GM23338 (cell line): ENCODE measurements at regions not wholly inside any gene's neighbourhood (a gene's known extent, or its start where the extent isn't known, plus 50 kb on each side); places are given as distances from the start of the nearest gene placed in this dataset.
"Not testable (repeated sequence)": the region's sequence is repeated elsewhere in the genome, so short reads cannot be mapped to it uniquely, and the experiment has no call there.

Experiments used
- ATAC-seq: fragments of 200-7000 bp; cut with Tn5 transposase; 3 replicates; pipeline ENCODE4 v1.9.1; 2020
- DNase-seq: peaks from one replicate; pipeline ENCODE4 v3.0.0-alpha.2; 2015; ENCODE audit warnings: low spot score
- H2AFZ ChIP-seq: fragments of 200-600 bp; sonication (generic); 2 replicates; pipeline ENCODE4 v1.8.0; 2016; ENCODE audit warnings: antibody characterized with exemption, mild to moderate bottlenecking, moderate library complexity
- H3F3A ChIP-seq: fragments of 200-600 bp; sonication (generic); replicated peaks from 2 replicates; pipeline ENCODE4 v1.8.0; 2017; ENCODE audit warnings: antibody characterized with exemption, mixed run types, low read depth
- H3K27ac ChIP-seq: fragments of 200-600 bp; sonication (generic); 2 replicates; pipeline ENCODE4 v1.6.1; 2016; ENCODE audit warnings: low read depth
- H3K27me3 ChIP-seq: fragments of 200-600 bp; sonication (generic); 2 replicates; pipeline ENCODE4 v1.8.0; 2016; ENCODE audit warnings: mild to moderate bottlenecking, mixed run types, moderate library complexity; ENCODE audit not compliant: insufficient read depth
- H3K36me3 ChIP-seq: fragments of 200-600 bp; sonication (generic); 2 replicates; pipeline ENCODE4 v1.8.0; 2016; ENCODE audit warnings: mild to moderate bottlenecking; ENCODE audit not compliant: insufficient read depth
- H3K4me1 ChIP-seq: fragments of 200-600 bp; sonication (generic); 2 replicates; pipeline ENCODE4 v1.8.0; 2016; ENCODE audit warnings: mild to moderate bottlenecking, moderate library complexity; ENCODE audit not compliant: insufficient read depth
- H3K4me2 ChIP-seq: fragments of 200-600 bp; sonication (generic); 2 replicates; pipeline ENCODE4 v1.7.1; 2017; ENCODE audit warnings: mixed run types
- H3K4me3 ChIP-seq: fragments of 200-600 bp; sonication (generic); 2 replicates; pipeline ENCODE4 v1.6.1; 2016; ENCODE audit warnings: mixed run types
- H3K79me2 ChIP-seq: fragments of 200-600 bp; sonication (generic); replicated peaks from 2 replicates; pipeline ENCODE4 v1.8.0; 2017; ENCODE audit warnings: mild to moderate bottlenecking; ENCODE audit not compliant: insufficient read depth
- H3K9me2 ChIP-seq: fragments of 200-600 bp; sonication (generic); 2 replicates; pipeline ENCODE4 v1.8.0; 2017; ENCODE audit not compliant: insufficient read depth
- H4K20me1 ChIP-seq: fragments of 200-600 bp; sonication (generic); replicated peaks from 2 replicates; pipeline ENCODE4 v1.8.0; 2017; ENCODE audit warnings: mild to moderate bottlenecking; ENCODE audit not compliant: insufficient read depth
- H3K27ac Mint-ChIP-seq: 2 replicates; pipeline ENCODE4 v1.8.0; 2020; ENCODE audit warnings: inconsistent platforms, mild to moderate bottlenecking, moderate library complexity, mixed read lengths
- H3K27me3 Mint-ChIP-seq: 3 replicates; pipeline ENCODE4 v1.8.0; 2022; ENCODE audit warnings: low read depth, mild to moderate bottlenecking, moderate library complexity, mixed read lengths, inconsistent platforms; ENCODE audit not compliant: insufficient read depth, poor library complexity
- H3K36me3 Mint-ChIP-seq: 3 replicates; pipeline ENCODE4 v1.8.0; 2021; ENCODE audit warnings: low read depth, mild to moderate bottlenecking, inconsistent platforms, moderate library complexity, mixed read lengths
- H3K4me1 Mint-ChIP-seq: 3 replicates; pipeline ENCODE4 v1.8.0; 2020; ENCODE audit warnings: mild to moderate bottlenecking, inconsistent platforms, mixed read lengths
- H3K4me3 Mint-ChIP-seq: 3 replicates; pipeline ENCODE4 v1.8.0; 2021; ENCODE audit warnings: moderate library complexity, mild to moderate bottlenecking, inconsistent platforms, mixed read lengths
- H3K9me3 Mint-ChIP-seq: 3 replicates; pipeline ENCODE4 v1.8.0; 2020; ENCODE audit warnings: moderate library complexity, mild to moderate bottlenecking, inconsistent platforms, mixed read lengths
- EZH2 ChIP-seq: fragments of 200-600 bp; sonication (generic); IDR thresholded peaks from one replicate; pipeline ENCODE4 v1.8.0; 2017; ENCODE audit warnings: antibody characterized with exemption, mild to moderate bottlenecking, low read depth; ENCODE audit not compliant: unreplicated experiment
- POLR2AphosphoS5 ChIP-seq: IDR thresholded peaks from 2 replicates; pipeline ENCODE4 v1.6.1; 2016; ENCODE audit warnings: antibody characterized with exemption, low read depth
- ZNF114 ChIP-seq: fragments of 250-450 bp; sonication (Bioruptor Pico); IDR thresholded peaks from 2 replicates; pipeline ENCODE4 v1.5.0; 2020; ENCODE audit warnings: mild to moderate bottlenecking, moderate library complexity
- ZNF331 ChIP-seq: fragments of 250-450 bp; sonication (Bioruptor Pico); IDR thresholded peaks from 2 replicates; pipeline ENCODE4 v1.5.0; 2020; ENCODE audit warnings: low read depth, mild to moderate bottlenecking, moderate library complexity
- TF ChIP-seq, protein P1 (sequence below): IDR thresholded peaks from 2 replicates; pipeline ENCODE4 v1.6.1; 2016; ENCODE audit warnings: antibody characterized with exemption
- TF ChIP-seq, protein P2 (sequence below): fragments of 250-450 bp; sonication (Bioruptor Pico); IDR thresholded peaks from 2 replicates; pipeline ENCODE4 v1.5.0; 2020; ENCODE audit warnings: mild to moderate bottlenecking, moderate library complexity
- TF ChIP-seq, protein P3 (sequence below): IDR thresholded peaks from one replicate; pipeline ENCODE4 v1.6.1; 2018; ENCODE audit warnings: antibody characterized with exemption; ENCODE audit not compliant: unreplicated experiment

DNA sequence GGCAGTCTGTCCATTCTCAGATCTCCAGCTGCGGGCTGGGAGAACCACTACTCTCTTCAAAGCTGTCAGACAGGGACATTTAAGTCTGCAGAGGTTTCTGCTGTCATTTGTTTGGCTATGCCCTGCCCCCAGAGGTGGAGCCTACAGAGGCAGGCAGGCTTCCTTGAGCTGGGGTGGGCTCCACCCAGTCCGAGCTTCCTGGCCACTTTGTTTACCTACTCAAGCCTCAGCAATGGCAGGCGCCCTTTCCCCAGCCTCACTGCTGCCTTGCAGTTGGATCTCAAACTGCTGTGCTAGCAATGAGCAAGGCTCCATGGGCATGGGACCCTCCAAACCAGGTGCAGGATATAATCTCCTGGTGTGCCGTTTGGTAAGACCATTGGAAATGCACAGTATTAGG is 1154.5 kb upstream of the ACO1 start:
- H3K4me1 ChIP-seq, H3F3A ChIP-seq, H4K20me1 ChIP-seq, H3K79me2 ChIP-seq, H3K4me3 ChIP-seq, H3K4me2 ChIP-seq, H3K36me3 ChIP-seq, H3K27me3 ChIP-seq, DNase-seq, H3K27me3 Mint-ChIP-seq, H2AFZ ChIP-seq, H3K27ac Mint-ChIP-seq, ATAC-seq, H3K4me1 Mint-ChIP-seq, H3K9me2 ChIP-seq, H3K27ac ChIP-seq, H3K4me3 Mint-ChIP-seq: not testable (repeated sequence)
- Mint-ChIP-seq H3K36me3 (peaks cover 20% of the 10 kb centered on the region; the same call in 2 of the 3 replicates), H3K9me3 (peaks cover 38% of the 10 kb centered on the region)

DNA sequence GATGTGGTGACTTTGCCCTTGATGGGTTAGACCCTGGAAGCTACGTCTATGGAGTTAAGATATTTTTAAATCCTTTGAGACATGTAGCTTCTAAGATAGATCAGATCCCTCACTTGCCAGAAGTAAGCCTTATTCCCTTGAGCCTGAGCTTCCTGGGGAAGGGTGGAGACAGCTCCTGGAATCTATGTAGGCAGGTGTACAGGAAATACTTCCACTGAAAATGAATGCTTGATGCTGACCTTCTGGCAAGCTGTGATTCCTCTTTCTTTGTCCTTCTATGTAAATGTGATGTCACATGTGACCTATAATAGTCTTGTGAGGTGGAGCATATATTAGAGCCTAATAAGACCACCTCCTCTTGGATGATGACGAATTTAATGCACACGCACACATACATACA is 1152.0 kb upstream of the ACO1 start:
- no peaks in the 10 kb centered on the region for H4K20me1 ChIP-seq
- H3K79me2 ChIP-seq = no peaks in the 10 kb centered on the region
- Mint-ChIP-seq H3K4me1 (no peaks in the 10 kb centered on the region), H3K9me3 (peaks cover 33% of the 10 kb centered on the region), H3K27ac (no peak overlapping the region), H3K27me3 (no peaks in the 10 kb centered on the region), H3K4me3 (no peak overlapping the region), H3K36me3 (peaks cover 20% of the 10 kb centered on the region; the same call in 2 of the 3 replicates)
- H3K27me3 ChIP-seq = no peaks in the 10 kb centered on the region
- no peaks in the 10 kb centered on the region for H3F3A ChIP-seq
- H2AFZ ChIP-seq = no peak overlapping the region
- H3K9me2 ChIP-seq = peaks cover 5% of the 10 kb centered on the region; the same call in 1 of the 2 replicates
- 0 out of 2 replicates have a peak, but pooled peaks cover 7% of the 10 kb centered on the region for H3K36me3 ChIP-seq
- no peak overlapping the region for H3K27ac ChIP-seq
- TF ChIP-seq, protein P1, sequence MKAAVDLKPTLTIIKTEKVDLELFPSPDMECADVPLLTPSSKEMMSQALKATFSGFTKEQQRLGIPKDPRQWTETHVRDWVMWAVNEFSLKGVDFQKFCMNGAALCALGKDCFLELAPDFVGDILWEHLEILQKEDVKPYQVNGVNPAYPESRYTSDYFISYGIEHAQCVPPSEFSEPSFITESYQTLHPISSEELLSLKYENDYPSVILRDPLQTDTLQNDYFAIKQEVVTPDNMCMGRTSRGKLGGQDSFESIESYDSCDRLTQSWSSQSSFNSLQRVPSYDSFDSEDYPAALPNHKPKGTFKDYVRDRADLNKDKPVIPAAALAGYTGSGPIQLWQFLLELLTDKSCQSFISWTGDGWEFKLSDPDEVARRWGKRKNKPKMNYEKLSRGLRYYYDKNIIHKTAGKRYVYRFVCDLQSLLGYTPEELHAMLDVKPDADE = no peak
- TF ChIP-seq EZH2 (no peak), POLR2AphosphoS5 (no peak), ZNF114 (no peak), ZNF331 (CRISPR knock-in tag) (no peak)
- TF ChIP-seq, protein P2, sequence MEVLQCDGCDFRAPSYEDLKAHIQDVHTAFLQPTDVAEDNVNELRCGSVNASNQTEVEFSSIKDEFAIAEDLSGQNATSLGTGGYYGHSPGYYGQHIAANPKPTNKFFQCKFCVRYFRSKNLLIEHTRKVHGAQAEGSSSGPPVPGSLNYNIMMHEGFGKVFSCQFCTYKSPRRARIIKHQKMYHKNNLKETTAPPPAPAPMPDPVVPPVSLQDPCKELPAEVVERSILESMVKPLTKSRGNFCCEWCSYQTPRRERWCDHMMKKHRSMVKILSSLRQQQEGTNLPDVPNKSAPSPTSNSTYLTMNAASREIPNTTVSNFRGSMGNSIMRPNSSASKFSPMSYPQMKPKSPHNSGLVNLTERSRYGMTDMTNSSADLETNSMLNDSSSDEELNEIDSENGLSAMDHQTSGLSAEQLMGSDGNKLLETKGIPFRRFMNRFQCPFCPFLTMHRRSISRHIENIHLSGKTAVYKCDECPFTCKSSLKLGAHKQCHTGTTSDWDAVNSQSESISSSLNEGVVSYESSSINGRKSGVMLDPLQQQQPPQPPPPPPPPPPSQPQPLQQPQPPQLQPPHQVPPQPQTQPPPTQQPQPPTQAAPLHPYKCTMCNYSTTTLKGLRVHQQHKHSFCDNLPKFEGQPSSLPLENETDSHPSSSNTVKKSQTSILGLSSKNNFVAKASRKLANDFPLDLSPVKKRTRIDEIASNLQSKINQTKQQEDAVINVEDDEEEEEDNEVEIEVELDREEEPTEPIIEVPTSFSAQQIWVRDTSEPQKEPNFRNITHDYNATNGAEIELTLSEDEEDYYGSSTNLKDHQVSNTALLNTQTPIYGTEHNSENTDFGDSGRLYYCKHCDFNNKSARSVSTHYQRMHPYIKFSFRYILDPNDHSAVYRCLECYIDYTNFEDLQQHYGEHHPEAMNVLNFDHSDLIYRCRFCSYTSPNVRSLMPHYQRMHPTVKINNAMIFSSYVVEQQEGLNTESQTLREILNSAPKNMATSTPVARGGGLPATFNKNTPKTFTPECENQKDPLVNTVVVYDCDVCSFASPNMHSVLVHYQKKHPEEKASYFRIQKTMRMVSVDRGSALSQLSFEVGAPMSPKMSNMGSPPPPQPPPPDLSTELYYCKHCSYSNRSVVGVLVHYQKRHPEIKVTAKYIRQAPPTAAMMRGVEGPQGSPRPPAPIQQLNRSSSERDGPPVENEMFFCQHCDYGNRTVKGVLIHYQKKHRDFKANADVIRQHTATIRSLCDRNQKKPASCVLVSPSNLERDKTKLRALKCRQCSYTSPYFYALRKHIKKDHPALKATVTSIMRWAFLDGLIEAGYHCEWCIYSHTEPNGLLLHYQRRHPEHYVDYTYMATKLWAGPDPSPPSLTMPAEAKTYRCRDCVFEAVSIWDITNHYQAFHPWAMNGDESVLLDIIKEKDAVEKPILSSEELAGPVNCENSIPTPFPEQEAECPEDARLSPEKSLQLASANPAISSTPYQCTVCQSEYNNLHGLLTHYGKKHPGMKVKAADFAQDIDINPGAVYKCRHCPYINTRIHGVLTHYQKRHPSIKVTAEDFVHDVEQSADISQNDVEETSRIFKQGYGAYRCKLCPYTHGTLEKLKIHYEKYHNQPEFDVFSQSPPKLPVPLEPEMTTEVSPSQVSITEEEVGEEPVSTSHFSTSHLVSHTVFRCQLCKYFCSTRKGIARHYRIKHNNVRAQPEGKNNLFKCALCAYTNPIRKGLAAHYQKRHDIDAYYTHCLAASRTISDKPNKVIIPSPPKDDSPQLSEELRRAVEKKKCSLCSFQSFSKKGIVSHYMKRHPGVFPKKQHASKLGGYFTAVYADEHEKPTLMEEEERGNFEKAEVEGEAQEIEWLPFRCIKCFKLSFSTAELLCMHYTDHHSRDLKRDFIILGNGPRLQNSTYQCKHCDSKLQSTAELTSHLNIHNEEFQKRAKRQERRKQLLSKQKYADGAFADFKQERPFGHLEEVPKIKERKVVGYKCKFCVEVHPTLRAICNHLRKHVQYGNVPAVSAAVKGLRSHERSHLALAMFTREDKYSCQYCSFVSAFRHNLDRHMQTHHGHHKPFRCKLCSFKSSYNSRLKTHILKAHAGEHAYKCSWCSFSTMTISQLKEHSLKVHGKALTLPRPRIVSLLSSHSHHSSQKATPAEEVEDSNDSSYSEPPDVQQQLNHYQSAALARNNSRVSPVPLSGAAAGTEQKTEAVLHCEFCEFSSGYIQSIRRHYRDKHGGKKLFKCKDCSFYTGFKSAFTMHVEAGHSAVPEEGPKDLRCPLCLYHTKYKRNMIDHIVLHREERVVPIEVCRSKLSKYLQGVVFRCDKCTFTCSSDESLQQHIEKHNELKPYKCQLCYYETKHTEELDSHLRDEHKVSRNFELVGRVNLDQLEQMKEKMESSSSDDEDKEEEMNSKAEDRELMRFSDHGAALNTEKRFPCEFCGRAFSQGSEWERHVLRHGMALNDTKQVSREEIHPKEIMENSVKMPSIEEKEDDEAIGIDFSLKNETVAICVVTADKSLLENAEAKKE (CRISPR knock-in tag) = no peak
- TF ChIP-seq, protein P3, sequence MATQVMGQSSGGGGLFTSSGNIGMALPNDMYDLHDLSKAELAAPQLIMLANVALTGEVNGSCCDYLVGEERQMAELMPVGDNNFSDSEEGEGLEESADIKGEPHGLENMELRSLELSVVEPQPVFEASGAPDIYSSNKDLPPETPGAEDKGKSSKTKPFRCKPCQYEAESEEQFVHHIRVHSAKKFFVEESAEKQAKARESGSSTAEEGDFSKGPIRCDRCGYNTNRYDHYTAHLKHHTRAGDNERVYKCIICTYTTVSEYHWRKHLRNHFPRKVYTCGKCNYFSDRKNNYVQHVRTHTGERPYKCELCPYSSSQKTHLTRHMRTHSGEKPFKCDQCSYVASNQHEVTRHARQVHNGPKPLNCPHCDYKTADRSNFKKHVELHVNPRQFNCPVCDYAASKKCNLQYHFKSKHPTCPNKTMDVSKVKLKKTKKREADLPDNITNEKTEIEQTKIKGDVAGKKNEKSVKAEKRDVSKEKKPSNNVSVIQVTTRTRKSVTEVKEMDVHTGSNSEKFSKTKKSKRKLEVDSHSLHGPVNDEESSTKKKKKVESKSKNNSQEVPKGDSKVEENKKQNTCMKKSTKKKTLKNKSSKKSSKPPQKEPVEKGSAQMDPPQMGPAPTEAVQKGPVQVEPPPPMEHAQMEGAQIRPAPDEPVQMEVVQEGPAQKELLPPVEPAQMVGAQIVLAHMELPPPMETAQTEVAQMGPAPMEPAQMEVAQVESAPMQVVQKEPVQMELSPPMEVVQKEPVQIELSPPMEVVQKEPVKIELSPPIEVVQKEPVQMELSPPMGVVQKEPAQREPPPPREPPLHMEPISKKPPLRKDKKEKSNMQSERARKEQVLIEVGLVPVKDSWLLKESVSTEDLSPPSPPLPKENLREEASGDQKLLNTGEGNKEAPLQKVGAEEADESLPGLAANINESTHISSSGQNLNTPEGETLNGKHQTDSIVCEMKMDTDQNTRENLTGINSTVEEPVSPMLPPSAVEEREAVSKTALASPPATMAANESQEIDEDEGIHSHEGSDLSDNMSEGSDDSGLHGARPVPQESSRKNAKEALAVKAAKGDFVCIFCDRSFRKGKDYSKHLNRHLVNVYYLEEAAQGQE = no peak
- no peak overlapping the region for H3K4me3 ChIP-seq
- H3K4me2 ChIP-seq = no peak overlapping the region
- no peak for DNase-seq
- no peaks in the 10 kb centered on the region for H3K4me1 ChIP-seq
- no peak for ATAC-seq
